GM19043 (cell line): ENCODE measurements at regions not wholly inside any gene's neighbourhood (a gene's known extent, or its start where the extent isn't known, plus 50 kb on each side); places are given as distances from the start of the nearest gene placed in this dataset.

Experiments
- ATAC-seq: cut with Tn5 transposase; IDR thresholded peaks from one replicate; pipeline ENCODE4 v1.9.1; 2021; ENCODE audit warnings: low read depth; ENCODE audit not compliant: unreplicated experiment

DNA sequence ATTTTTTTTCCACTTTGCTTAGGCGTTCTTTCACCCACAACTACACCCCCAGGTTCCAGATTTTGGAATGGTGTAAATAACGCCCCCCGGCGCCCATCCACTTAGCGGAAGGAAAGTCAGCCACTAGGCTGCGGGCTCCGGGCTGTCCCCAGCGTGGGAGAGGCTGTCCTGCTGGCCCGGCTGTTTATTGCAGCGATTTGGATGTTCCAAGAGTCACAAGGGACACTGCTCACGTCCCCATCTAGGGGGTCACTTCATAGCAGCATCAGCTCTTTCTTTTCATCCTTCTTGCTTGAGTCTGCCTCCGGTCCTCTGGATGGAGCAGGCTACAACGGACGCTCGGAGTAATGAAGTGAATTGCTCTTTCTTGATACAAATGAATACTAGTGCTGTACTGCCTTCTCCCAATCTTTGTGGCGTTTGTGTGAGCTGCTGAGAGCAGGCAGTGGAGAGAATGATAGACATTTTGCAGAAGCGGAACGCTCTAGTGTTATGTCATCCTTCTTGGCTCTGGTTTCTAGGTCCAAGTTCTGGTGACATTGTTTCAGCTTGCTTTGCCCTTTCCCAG, 50.7 kb upstream of the PAIP2B start:
- no peak for ATAC-seq

DNA sequence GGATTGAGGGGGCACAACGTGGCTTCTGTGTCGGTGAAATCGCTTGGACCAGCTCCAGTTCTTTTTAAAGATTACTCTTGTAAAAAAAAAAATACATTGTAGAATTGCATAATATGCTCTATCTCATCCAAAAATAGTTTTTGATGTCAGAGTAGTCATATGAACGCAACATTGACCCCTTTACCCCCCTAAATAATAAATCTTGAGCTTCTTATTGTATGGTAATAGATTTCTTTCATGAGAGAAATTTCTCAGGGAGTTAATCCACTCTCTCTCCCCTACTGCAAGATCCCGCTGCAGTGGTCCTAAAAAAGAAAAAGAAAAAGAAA, 50.2 kb upstream of the PAIP2B start:
- ATAC-seq, result no peak

- ATAC-seq, result peak; percentile 97
These were observed 49.6 kb upstream of the PAIP2B start for GRCh38 chr2:71276311-71277146.
